Kidney epithelial cell (primary cell): ENCODE measurements at regions not wholly inside any gene's neighbourhood (a gene's known extent, or its start where the extent isn't known, plus 50 kb on each side); places are given as distances from the start of the nearest gene placed in this dataset.
A peak's percentile ranks its signal among the peaks of the same experiment; 100 is the strongest.

Experiments
- DNase-seq: peaks from one replicate; pipeline ENCODE4 v3.0.0-alpha.2; 2010; ENCODE audit warnings: low read depth
- H3K27me3 ChIP-seq: 2 replicates; pipeline ENCODE4 v1.6.0; 2011; ENCODE audit warnings: low read length; ENCODE audit not compliant: control insufficient read depth, insufficient read depth
- H3K36me3 ChIP-seq: 2 replicates; pipeline ENCODE4 v1.5.1; 2011; ENCODE audit warnings: low read length; ENCODE audit not compliant: control insufficient read depth, insufficient read depth
- H3K4me3 ChIP-seq: 2 replicates; pipeline ENCODE4 v1.5.1; 2011; ENCODE audit warnings: low read depth, mild to moderate bottlenecking, control low read depth, low read length
- TF ChIP-seq, protein P1 (sequence below): IDR thresholded peaks from 2 replicates; pipeline ENCODE4 v1.5.1; 2011; ENCODE audit warnings: mild to moderate bottlenecking, moderate library complexity, low read length, control low read depth, inconsistent platforms; ENCODE audit not compliant: insufficient read depth, poor library complexity, severe bottlenecking

DNA sequence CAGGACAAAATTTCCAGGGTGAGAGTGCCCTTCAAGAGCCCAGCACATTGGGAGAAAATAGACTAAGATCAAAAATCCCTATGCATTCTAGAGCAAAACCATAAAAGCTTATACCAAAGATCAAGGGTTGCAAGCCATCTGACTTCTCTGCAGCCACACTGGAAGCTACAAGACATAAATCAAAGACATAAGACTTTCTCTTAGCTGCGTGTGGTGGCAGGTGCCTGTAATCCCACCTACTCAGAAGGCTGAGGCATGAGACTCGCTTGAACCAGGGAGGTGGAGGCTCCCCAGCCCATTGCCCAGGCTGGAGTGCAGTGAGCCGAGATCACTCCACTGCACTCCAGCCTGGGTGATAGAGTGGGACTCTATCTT, 91.9 kb upstream of the NXT1 start:
- no peak for DNase-seq
- Histone ChIP-seq H3K4me3 (no peak overlapping the region), H3K36me3 (no peaks in the 10 kb centered on the region), H3K27me3 (no peaks in the 10 kb centered on the region)
- TF ChIP-seq, protein P1, sequence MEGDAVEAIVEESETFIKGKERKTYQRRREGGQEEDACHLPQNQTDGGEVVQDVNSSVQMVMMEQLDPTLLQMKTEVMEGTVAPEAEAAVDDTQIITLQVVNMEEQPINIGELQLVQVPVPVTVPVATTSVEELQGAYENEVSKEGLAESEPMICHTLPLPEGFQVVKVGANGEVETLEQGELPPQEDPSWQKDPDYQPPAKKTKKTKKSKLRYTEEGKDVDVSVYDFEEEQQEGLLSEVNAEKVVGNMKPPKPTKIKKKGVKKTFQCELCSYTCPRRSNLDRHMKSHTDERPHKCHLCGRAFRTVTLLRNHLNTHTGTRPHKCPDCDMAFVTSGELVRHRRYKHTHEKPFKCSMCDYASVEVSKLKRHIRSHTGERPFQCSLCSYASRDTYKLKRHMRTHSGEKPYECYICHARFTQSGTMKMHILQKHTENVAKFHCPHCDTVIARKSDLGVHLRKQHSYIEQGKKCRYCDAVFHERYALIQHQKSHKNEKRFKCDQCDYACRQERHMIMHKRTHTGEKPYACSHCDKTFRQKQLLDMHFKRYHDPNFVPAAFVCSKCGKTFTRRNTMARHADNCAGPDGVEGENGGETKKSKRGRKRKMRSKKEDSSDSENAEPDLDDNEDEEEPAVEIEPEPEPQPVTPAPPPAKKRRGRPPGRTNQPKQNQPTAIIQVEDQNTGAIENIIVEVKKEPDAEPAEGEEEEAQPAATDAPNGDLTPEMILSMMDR: no peak

- H3K36me3 ChIP-seq: no peaks in the 10 kb centered on the region
- DNase-seq: peak; percentile 48
- H3K4me3 ChIP-seq: no peak overlapping the region
- TF ChIP-seq, protein P1: no peak
- no peaks in the 10 kb centered on the region for H3K27me3 ChIP-seq
These were observed 92.5 kb upstream of the NXT1 start for GRCh38 chr20:23257848-23258746.

- H3K27me3 ChIP-seq: no peaks in the 10 kb centered on the region
- DNase-seq: no peak
- H3K36me3 ChIP-seq: no peaks in the 10 kb centered on the region
- H3K4me3 ChIP-seq: no peak overlapping the region
- TF ChIP-seq, protein P1: no peak
These were observed 93.4 kb upstream of the NXT1 start for GRCh38 chr20:23257106-23257761.

DNA sequence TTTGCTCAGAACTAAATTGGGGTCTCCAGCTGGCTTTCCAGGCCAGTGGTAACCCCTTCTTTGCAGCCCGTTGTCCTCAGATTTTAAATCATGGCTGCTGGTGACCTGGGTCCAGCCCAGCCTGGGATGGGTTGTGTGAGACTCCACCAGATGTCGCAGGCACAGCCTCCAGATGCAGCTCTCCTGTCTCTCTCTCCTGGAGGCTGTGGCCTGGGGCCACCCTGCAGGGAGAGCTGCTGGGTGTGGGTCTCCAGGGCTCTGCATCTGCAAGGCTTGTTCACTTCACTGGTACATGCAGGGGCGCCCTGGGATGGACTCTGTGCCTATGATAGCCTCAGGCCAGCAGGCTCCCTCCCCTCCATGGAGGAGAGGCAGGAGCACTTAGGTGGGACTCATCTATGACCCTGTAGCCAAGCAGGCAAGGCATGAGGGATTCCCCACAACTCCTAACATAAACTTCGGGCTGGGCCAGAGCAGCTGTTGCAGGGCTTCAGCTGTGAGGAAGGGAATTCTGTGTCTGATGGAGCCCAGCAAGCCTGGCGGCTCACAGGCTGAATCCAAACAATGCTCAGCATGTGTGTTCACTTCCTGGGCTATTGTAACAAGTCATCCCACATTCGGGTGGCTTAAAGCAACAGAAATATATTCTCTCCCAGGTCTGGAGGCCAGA, 94.7 kb upstream of the NXT1 start:
- TF ChIP-seq, protein P1: no peak
- no peaks in the 10 kb centered on the region for H3K36me3 ChIP-seq
- no peak for DNase-seq
- H3K27me3 ChIP-seq: no peaks in the 10 kb centered on the region
- H3K4me3 ChIP-seq: no peak overlapping the region

DNA sequence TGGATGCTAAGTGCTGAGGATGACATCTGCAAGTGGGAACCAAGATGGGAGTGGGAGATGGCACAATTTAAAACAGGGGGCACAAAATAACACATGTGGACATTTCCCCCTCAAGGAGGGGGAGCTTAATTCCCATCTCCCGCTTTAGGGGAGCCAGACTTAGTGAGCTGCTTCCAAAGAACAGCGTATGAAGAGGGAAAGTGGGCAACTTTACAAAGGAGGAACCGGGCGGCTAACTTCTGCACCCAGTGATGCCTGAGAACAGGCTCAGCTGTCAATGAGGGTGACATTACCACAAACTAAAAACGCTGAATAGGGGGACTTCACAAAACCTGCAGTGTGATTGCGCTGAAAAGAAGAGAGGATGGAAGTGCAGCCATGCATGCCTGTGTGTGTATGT, 95.5 kb upstream of the NXT1 start:
- Histone ChIP-seq H3K27me3 (no peaks in the 10 kb centered on the region), H3K36me3 (no peaks in the 10 kb centered on the region), H3K4me3 (no peak overlapping the region)
- DNase-seq: no peak
- TF ChIP-seq, protein P1: no peak
